ENCODE measurements at regions not wholly inside any gene's neighbourhood (a gene's known extent, or its start where the extent isn't known, plus 50 kb on each side); places are given as distances from the start of the nearest gene placed in this dataset.
"Not testable (repeated sequence)": the region's sequence is repeated elsewhere in the genome, so short reads cannot be mapped to it uniquely, and the experiment has no call there.

- Histone ChIP-seq H3K4me1 (ENCODE audit: insufficient read depth) (no peaks in the 10 kb centered on the region), H3K4me3 (no peak overlapping the region), H3K27me3 (no peaks in the 10 kb centered on the region), H3K4me2 (no peak overlapping the region), H3K27ac (no peak overlapping the region), H3K9me2 (replicated peaks; ENCODE audit: insufficient read depth) (no peaks in the 10 kb centered on the region), H4K20me1 (ENCODE audit: insufficient read depth, poor library complexity, severe bottlenecking) (no peaks in the 10 kb centered on the region), H2AFZ (no peak overlapping the region), H3K36me3 (replicated peaks; ENCODE audit: insufficient read depth, low read depth) (no peaks in the 10 kb centered on the region), H3K9me3 (ENCODE audit: low read depth) (no peaks in the 10 kb centered on the region), H3K79me2 (no peaks in the 10 kb centered on the region)
- WGBS (ENCODE audit: low lambda C conversion rate, missing lambda C conversion rate), result 96% methylated on average over 5 of the region's 5 CpGs
- no peak for DNase-seq (ENCODE audit: low spot score)
- TF ChIP-seq EZH2 (IDR thresholded peaks at IDR 0.05; ENCODE audit: borderline replicate concordance), result no peak
- TF ChIP-seq EZH2phosphoT487 (IDR thresholded peaks at IDR 0.05; ENCODE audit: low read depth, severe bottlenecking, unreplicated experiment), result no peak
- TF ChIP-seq CTCF (IDR thresholded peaks at IDR 0.05; ENCODE audit: poor library complexity), result no peak
Observed at GRCh38 chr15:84113919-84114318, 121.7 kb upstream of the GOLGA6L4 start.

DNA sequence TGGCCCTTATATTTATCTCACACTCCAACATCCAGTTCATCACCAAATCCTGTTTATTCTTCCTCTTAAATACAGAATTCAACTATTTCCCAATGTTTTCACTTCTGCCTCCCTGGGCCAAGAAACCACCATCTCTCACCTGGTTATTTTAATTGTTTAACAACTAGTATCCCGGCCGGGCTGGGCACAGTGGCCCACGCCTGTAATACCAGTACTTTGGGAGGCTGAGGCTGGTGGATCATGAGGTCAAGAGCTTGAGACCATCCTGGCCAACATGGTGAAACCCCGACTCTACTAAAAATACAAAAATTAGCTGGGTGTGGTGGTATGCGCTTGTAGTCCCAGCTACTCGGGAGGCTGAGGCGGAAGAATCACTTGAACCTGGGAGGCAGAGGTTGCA is 120.9 kb upstream of the GOLGA6L4 start:
- not testable (repeated sequence) for H4K20me1 ChIP-seq (ENCODE audit: insufficient read depth, poor library complexity, severe bottlenecking); H3K36me3 ChIP-seq (replicated peaks; ENCODE audit: insufficient read depth, low read depth); H3K9me3 ChIP-seq (ENCODE audit: low read depth); H3K4me3 ChIP-seq; H3K27me3 ChIP-seq; H3K4me2 ChIP-seq; H3K27ac ChIP-seq; H3K4me1 ChIP-seq (ENCODE audit: insufficient read depth); H2AFZ ChIP-seq; H3K79me2 ChIP-seq; DNase-seq (ENCODE audit: low spot score); H3K9me2 ChIP-seq (replicated peaks; ENCODE audit: insufficient read depth)
- WGBS (ENCODE audit: low lambda C conversion rate, missing lambda C conversion rate), result 98% methylated on average over 7 of the region's 7 CpGs

GRCh38 chr15:84119351-84119750 is 116.2 kb upstream of the GOLGA6L4 start:
- WGBS (ENCODE audit: low lambda C conversion rate, missing lambda C conversion rate), result 64% methylated on average over 1 of the region's 1 CpG
- not testable (repeated sequence) for H2AFZ ChIP-seq; H4K20me1 ChIP-seq (ENCODE audit: insufficient read depth, poor library complexity, severe bottlenecking); H3K4me1 ChIP-seq (ENCODE audit: insufficient read depth); H3K9me3 ChIP-seq (ENCODE audit: low read depth); H3K27me3 ChIP-seq; H3K36me3 ChIP-seq (replicated peaks; ENCODE audit: insufficient read depth, low read depth); H3K4me2 ChIP-seq; H3K4me3 ChIP-seq; H3K79me2 ChIP-seq; DNase-seq (ENCODE audit: low spot score); H3K27ac ChIP-seq; H3K9me2 ChIP-seq (replicated peaks; ENCODE audit: insufficient read depth)
- TF ChIP-seq CTCF (IDR thresholded peaks at IDR 0.05; ENCODE audit: poor library complexity), result peak; percentile 12

DNA sequence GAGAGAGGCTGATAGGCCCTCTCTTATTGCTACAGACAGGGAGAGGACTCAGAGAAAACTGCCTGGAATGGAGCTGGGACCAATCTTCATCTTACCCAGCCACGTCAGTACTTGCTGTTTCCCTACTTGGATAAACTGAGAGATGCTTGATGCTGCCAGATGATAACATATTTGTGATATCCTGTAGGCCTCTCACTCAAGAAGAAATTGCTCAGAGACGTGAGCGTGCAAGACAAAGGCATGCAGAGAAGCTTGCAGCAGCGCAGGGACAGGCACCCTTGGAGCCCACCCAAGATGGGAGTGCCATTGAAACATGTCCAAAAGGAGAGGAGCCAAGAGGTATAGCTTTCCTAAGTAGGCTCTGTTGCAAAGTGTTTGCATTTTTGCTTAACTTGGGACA is 114.7 kb upstream of the GOLGA6L4 start:
- WGBS (ENCODE audit: low lambda C conversion rate, missing lambda C conversion rate), result 61% methylated on average over 4 of the region's 4 CpGs
- not testable (repeated sequence) for H2AFZ ChIP-seq; H3K27me3 ChIP-seq; H3K36me3 ChIP-seq (replicated peaks; ENCODE audit: insufficient read depth, low read depth); H4K20me1 ChIP-seq (ENCODE audit: insufficient read depth, poor library complexity, severe bottlenecking); H3K4me2 ChIP-seq; H3K9me3 ChIP-seq (ENCODE audit: low read depth); H3K27ac ChIP-seq; H3K4me1 ChIP-seq (ENCODE audit: insufficient read depth); H3K79me2 ChIP-seq; H3K4me3 ChIP-seq; H3K9me2 ChIP-seq (replicated peaks; ENCODE audit: insufficient read depth); DNase-seq (ENCODE audit: low spot score)

GRCh38 chr15:84128706-84129105 is 106.9 kb upstream of the GOLGA6L4 start:
- not testable (repeated sequence) for H3K4me1 ChIP-seq (ENCODE audit: insufficient read depth); H4K20me1 ChIP-seq (ENCODE audit: insufficient read depth, poor library complexity, severe bottlenecking); H3K9me2 ChIP-seq (replicated peaks; ENCODE audit: insufficient read depth); DNase-seq (ENCODE audit: low spot score); H3K36me3 ChIP-seq (replicated peaks; ENCODE audit: insufficient read depth, low read depth); H3K27ac ChIP-seq; H3K4me3 ChIP-seq; H3K9me3 ChIP-seq (ENCODE audit: low read depth); H3K27me3 ChIP-seq; H2AFZ ChIP-seq; H3K4me2 ChIP-seq; H3K79me2 ChIP-seq
- WGBS (ENCODE audit: low lambda C conversion rate, missing lambda C conversion rate), result 73% methylated on average over 2 of the region's 2 CpGs

DNA sequence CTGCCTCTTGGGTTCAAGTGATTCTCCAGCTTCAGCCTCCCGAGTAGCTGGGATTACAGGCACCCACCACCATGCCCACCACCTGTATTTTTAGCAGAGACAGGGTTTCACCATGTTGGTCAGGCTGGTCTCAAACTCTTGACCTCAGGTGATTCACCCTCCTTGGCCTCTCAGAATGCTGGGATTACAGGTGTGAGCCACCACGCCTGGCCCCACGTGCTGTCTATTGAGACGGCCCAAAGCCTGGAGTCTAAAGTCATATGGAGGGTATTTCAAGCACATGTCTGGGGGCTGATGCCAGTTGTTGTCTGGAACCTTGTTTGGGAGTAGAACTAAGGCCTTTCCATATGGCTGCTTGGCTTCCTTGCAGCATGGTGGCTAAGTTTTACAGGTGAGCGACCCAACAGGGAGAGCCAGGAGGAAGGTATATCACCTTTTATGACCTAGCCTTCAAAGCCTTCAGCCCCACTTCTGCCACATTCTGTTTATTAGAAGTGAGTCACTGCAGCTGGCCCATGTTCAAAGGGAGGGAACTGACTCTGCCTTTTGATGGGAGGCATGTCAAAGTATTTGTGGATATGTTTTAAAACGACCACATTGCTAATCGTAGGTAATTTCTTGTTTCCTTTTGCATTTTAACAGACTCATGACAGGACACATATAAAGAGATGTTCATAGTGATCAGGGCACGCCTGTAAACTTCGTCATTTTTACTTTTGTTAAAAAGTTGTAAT is 105.3 kb upstream of the GOLGA6L4 start:
- Histone ChIP-seq H3K27ac (peak overlapping the region; percentile 67), H3K4me2 (peak overlapping the region; percentile 17)
- H3K36me3 ChIP-seq (replicated peaks; ENCODE audit: insufficient read depth, low read depth); H3K9me2 ChIP-seq (replicated peaks; ENCODE audit: insufficient read depth); H3K79me2 ChIP-seq; H2AFZ ChIP-seq; H4K20me1 ChIP-seq (ENCODE audit: insufficient read depth, poor library complexity, severe bottlenecking); DNase-seq (ENCODE audit: low spot score); H3K9me3 ChIP-seq (ENCODE audit: low read depth); H3K4me1 ChIP-seq (ENCODE audit: insufficient read depth); H3K4me3 ChIP-seq; H3K27me3 ChIP-seq: not testable (repeated sequence)
- WGBS (ENCODE audit: low lambda C conversion rate, missing lambda C conversion rate), result 64% methylated on average over 9 of the region's 9 CpGs

DNA sequence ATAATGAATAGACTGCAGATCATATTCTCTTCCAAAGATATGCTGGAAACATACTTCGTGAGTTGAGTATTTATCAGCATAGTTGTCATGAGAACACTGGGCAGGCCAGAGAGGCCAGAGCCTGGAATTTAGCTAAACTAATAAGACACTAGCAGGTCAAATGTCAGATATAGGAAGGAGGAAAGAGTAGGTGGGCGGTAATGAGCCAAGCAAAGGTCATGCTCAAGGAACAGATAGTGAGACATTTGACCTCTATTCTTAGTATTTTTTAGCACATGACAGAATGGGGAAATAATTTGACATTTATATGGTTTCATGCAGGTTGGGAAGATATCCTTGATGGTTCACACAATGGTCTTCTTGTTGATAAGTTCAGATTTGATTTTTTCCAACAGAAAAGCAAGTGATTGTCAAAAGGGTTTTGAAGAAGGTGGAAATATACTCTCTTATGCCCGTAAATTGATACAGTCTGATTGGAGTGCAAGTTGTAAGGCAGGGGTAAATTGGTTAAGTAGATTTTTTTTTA is 99.6 kb upstream of the GOLGA6L4 start:
- H3K4me2 ChIP-seq; H3K4me1 ChIP-seq (ENCODE audit: insufficient read depth); H3K27ac ChIP-seq; H3K79me2 ChIP-seq; H3K9me2 ChIP-seq (replicated peaks; ENCODE audit: insufficient read depth); H2AFZ ChIP-seq; H3K27me3 ChIP-seq; DNase-seq (ENCODE audit: low spot score); H3K9me3 ChIP-seq (ENCODE audit: low read depth); H4K20me1 ChIP-seq (ENCODE audit: insufficient read depth, poor library complexity, severe bottlenecking); H3K4me3 ChIP-seq; H3K36me3 ChIP-seq (replicated peaks; ENCODE audit: insufficient read depth, low read depth): not testable (repeated sequence)
- 93% methylated on average over 2 of the region's 3 CpGs for WGBS (ENCODE audit: low lambda C conversion rate, missing lambda C conversion rate)
